AG10803 (cell line): ENCODE measurements at regions not wholly inside any gene's neighbourhood (a gene's known extent, or its start where the extent isn't known, plus 50 kb on each side); places are given as distances from the start of the nearest gene placed in this dataset.

Experiments used
- DNase-seq: peaks from one replicate; pipeline ENCODE4 v3.0.0; 2010; ENCODE audit warnings: low read depth
- H3K4me3 ChIP-seq: 2 replicates; pipeline ENCODE4 v1.5.1; 2011; ENCODE audit warnings: mild to moderate bottlenecking, low read length, control low read depth
- CTCF ChIP-seq: conservative IDR thresholded peaks from 2 replicates; pipeline ENCODE4 v1.5.1; 2011; ENCODE audit warnings: mild to moderate bottlenecking, low read length, control low read depth, inconsistent platforms

GRCh38 chr7:46368871-46369270 is 447.8 kb upstream of the IGFBP3 start:
- DNase-seq: peak; percentile 59
- H3K4me3 ChIP-seq: no peak overlapping the region
- no peak for TF ChIP-seq CTCF

GRCh38 chr7:46366526-46366925 is 445.5 kb upstream of the IGFBP3 start:
- H3K4me3 ChIP-seq: no peak overlapping the region
- no peak for TF ChIP-seq CTCF
- DNase-seq: no peak

GRCh38 chr7:46363688-46364087 is 442.6 kb upstream of the IGFBP3 start:
- DNase-seq: no peak

GRCh38 chr7:46360811-46361210 is 439.7 kb upstream of the IGFBP3 start:
- H3K4me3 ChIP-seq: no peak overlapping the region
- TF ChIP-seq CTCF: no peak
- no peak for DNase-seq

More at GRCh38 chr7:46363688-46364087, 442.6 kb upstream of the IGFBP3 start:
- no peak overlapping the region for H3K4me3 ChIP-seq
- TF ChIP-seq CTCF: no peak; the same call in 1 of the 2 replicates

GRCh38 chr7:46360296-46360695 is 439.2 kb upstream of the IGFBP3 start:
- no peak for DNase-seq
- TF ChIP-seq CTCF: no peak
- no peak overlapping the region for H3K4me3 ChIP-seq

- no peak for TF ChIP-seq CTCF
- DNase-seq: no peak
- H3K4me3 ChIP-seq: no peak overlapping the region
Observed at GRCh38 chr7:46357851-46358250, 436.8 kb upstream of the IGFBP3 start.

- no peak overlapping the region for H3K4me3 ChIP-seq
- DNase-seq: no peak
- no peak for TF ChIP-seq CTCF
Observed at GRCh38 chr7:46357290-46357689, 436.2 kb upstream of the IGFBP3 start.
